22Rv1 (cell line): ENCODE measurements at regions not wholly inside any gene's neighbourhood (a gene's known extent, or its start where the extent isn't known, plus 50 kb on each side); places are given as distances from the start of the nearest gene placed in this dataset.

Experiments used
- ZFX ChIP-seq: fragments of 450-650 bp; IDR thresholded peaks from 2 replicates; pipeline ENCODE4 v1.6.1; 2017; ENCODE audit warnings: antibody characterized with exemption, borderline replicate concordance
- TF ChIP-seq, protein P1 (sequence below): fragments of 450-650 bp; IDR thresholded peaks from 2 replicates; pipeline ENCODE4 v1.5.1; 2017; ENCODE audit warnings: mild to moderate bottlenecking

- TF ChIP-seq, protein P1, sequence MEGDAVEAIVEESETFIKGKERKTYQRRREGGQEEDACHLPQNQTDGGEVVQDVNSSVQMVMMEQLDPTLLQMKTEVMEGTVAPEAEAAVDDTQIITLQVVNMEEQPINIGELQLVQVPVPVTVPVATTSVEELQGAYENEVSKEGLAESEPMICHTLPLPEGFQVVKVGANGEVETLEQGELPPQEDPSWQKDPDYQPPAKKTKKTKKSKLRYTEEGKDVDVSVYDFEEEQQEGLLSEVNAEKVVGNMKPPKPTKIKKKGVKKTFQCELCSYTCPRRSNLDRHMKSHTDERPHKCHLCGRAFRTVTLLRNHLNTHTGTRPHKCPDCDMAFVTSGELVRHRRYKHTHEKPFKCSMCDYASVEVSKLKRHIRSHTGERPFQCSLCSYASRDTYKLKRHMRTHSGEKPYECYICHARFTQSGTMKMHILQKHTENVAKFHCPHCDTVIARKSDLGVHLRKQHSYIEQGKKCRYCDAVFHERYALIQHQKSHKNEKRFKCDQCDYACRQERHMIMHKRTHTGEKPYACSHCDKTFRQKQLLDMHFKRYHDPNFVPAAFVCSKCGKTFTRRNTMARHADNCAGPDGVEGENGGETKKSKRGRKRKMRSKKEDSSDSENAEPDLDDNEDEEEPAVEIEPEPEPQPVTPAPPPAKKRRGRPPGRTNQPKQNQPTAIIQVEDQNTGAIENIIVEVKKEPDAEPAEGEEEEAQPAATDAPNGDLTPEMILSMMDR: no peak
- TF ChIP-seq ZFX: no peak
Measured at GRCh38 chr12:66925083-66925482, 246.2 kb upstream of the GRIP1 start.
